ENCODE measurements at regions not wholly inside any gene's neighbourhood (a gene's known extent, or its start where the extent isn't known, plus 50 kb on each side); places are given as distances from the start of the nearest gene placed in this dataset.

GRCh38 chr1:233446935-233447334, 119.4 kb downstream of the MAP3K21 start:
- Histone ChIP-seq H3K27me3 (ENCODE audit: insufficient read depth, poor library complexity, severe bottlenecking) (no peaks in the 10 kb centered on the region), H3K4me3 (replicated peaks; ENCODE audit: insufficient read depth, low read length) (no peak overlapping the region), H3K27ac (replicated peaks) (no peak overlapping the region)
- no peak for DNase-seq (ENCODE audit: low read depth in 1 of 2, low spot score in 1 of 2)
- TF ChIP-seq SPI1 (IDR thresholded peaks at IDR 0.05; ENCODE audit: borderline replicate concordance, low read depth) (no peak), GABPA (IDR thresholded peaks at IDR 0.05; ENCODE audit: low read depth) (no peak), POLR2AphosphoS5 (IDR thresholded peaks at IDR 0.05; ENCODE audit: low read depth) (no peak), CTCF (IDR thresholded peaks at IDR 0.05; ENCODE audit: insufficient read depth, low read length) (no peak)
- TF ChIP-seq, protein P1, sequence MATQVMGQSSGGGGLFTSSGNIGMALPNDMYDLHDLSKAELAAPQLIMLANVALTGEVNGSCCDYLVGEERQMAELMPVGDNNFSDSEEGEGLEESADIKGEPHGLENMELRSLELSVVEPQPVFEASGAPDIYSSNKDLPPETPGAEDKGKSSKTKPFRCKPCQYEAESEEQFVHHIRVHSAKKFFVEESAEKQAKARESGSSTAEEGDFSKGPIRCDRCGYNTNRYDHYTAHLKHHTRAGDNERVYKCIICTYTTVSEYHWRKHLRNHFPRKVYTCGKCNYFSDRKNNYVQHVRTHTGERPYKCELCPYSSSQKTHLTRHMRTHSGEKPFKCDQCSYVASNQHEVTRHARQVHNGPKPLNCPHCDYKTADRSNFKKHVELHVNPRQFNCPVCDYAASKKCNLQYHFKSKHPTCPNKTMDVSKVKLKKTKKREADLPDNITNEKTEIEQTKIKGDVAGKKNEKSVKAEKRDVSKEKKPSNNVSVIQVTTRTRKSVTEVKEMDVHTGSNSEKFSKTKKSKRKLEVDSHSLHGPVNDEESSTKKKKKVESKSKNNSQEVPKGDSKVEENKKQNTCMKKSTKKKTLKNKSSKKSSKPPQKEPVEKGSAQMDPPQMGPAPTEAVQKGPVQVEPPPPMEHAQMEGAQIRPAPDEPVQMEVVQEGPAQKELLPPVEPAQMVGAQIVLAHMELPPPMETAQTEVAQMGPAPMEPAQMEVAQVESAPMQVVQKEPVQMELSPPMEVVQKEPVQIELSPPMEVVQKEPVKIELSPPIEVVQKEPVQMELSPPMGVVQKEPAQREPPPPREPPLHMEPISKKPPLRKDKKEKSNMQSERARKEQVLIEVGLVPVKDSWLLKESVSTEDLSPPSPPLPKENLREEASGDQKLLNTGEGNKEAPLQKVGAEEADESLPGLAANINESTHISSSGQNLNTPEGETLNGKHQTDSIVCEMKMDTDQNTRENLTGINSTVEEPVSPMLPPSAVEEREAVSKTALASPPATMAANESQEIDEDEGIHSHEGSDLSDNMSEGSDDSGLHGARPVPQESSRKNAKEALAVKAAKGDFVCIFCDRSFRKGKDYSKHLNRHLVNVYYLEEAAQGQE (IDR thresholded peaks at IDR 0.05; ENCODE audit: insufficient replicate concordance, low read depth): no peak

DNA sequence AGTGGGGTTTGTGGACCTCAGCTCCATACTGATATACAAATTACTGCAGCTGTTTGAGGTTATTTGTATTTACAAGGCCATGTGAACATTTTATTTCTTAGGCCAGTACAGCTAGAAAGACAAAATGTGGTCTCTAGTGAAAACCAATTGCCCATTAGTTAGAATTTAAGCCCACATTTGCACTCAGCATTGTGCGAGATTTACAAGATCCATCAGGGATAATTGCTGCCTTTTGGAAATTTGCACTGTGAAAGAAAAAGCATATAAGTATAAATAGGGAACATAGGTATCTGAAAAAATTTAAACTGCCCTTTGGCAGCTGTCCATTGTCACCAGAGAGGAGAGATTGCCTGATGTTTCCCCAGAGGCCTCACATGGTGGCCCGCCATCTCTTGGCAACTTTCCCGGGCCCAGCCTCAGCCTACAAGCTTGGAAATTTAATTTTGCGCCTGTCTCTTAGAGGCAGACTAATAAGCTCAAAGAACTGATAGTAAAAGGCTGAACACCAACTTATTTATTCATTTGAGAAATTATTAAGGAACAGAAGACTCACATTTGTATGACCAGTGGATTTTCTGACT, 120.7 kb downstream of the MAP3K21 start:
- H3K27ac ChIP-seq (replicated peaks): no peak overlapping the region
- TF ChIP-seq GABPA (IDR thresholded peaks at IDR 0.05; ENCODE audit: low read depth): no peak
- TF ChIP-seq, protein P1 (IDR thresholded peaks at IDR 0.05; ENCODE audit: insufficient replicate concordance, low read depth): no peak
- no peak for TF ChIP-seq POLR2AphosphoS5 (IDR thresholded peaks at IDR 0.05; ENCODE audit: low read depth)
- TF ChIP-seq CTCF (IDR thresholded peaks at IDR 0.05; ENCODE audit: insufficient read depth, low read length): no peak
- no peak for TF ChIP-seq SPI1 (IDR thresholded peaks at IDR 0.05; ENCODE audit: borderline replicate concordance, low read depth)
- DNase-seq (ENCODE audit: low read depth in 1 of 2, low spot score in 1 of 2): no peak
- H3K27me3 ChIP-seq (ENCODE audit: insufficient read depth, poor library complexity, severe bottlenecking): no peaks in the 10 kb centered on the region
- H3K4me3 ChIP-seq (replicated peaks; ENCODE audit: insufficient read depth, low read length): no peak overlapping the region

DNA sequence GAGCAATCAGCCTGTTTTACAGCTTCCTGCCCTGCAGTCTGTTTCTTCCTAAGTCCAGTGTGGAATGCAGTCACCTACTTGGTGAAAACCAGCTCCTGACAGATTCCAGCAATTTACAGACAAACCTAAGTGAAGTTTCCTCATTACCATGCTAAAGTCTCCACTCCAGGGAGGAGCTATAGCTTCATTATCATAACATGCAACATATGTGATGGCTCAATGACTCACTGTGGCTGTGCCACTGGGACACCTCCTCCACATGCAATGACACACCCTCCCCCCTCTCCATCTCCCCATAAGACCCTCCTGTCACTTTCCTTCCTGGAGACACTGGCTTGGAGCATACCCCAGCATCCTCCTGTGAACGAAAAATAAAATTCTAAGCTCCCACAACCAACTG, 125.2 kb downstream of the MAP3K21 start:
- H3K4me3 ChIP-seq (replicated peaks; ENCODE audit: insufficient read depth, low read length): no peak overlapping the region
- peaks cover 3% of the 10 kb centered on the region for H3K27me3 ChIP-seq (ENCODE audit: insufficient read depth, poor library complexity, severe bottlenecking)
- DNase-seq (ENCODE audit: low read depth in 1 of 2, low spot score in 1 of 2): no peak
- no peak overlapping the region for H3K27ac ChIP-seq (replicated peaks)
- no peak for TF ChIP-seq POLR2AphosphoS5 (IDR thresholded peaks at IDR 0.05; ENCODE audit: low read depth)
- no peak for TF ChIP-seq SPI1 (IDR thresholded peaks at IDR 0.05; ENCODE audit: borderline replicate concordance, low read depth)
- TF ChIP-seq CTCF (IDR thresholded peaks at IDR 0.05; ENCODE audit: insufficient read depth, low read length): no peak
- no peak for TF ChIP-seq GABPA (IDR thresholded peaks at IDR 0.05; ENCODE audit: low read depth)
